Endothelial cell of umbilical vein (primary cell): ENCODE measurements at regions not wholly inside any gene's neighbourhood (a gene's known extent, or its start where the extent isn't known, plus 50 kb on each side); places are given as distances from the start of the nearest gene placed in this dataset.

Source experiments
- CTCF ChIP-seq, 2 donors: IDR thresholded peaks; 1 replicate in 1 of 2; 2 replicates in 1 of 2; pipeline ENCODE4 v1.5.1; 2011; ENCODE audit warnings: low read length in 2 of 2, mild to moderate bottlenecking in 2 of 2, moderate library complexity in 2 of 2, control low read depth in 1 of 2, inconsistent platforms in 1 of 2, low read depth in 1 of 2; ENCODE audit not compliant: insufficient read depth in 1 of 2; ENCODE audit errors: extremely low read depth in 1 of 2
- POLR2A ChIP-seq: IDR thresholded peaks from 2 replicates; pipeline ENCODE4 v1.6.1; 2012; ENCODE audit warnings: low read depth, mild to moderate bottlenecking, control low read depth, low read length

GRCh38 chr16:86668136-86668910, 90.0 kb downstream of the FOXL1 start:
- no peak for TF ChIP-seq CTCF (IDR thresholded peaks at IDR 0.05; ENCODE audit: extremely low read depth in 1 of 2, insufficient read depth in 1 of 2, low read depth in 1 of 2, low read length in 2 of 2)
- no peak for TF ChIP-seq POLR2A
